Stimulated activated CD4-positive, alpha-beta T cell treated with anti-CD3 and anti-CD28 coated beads, Interleukin-4, amount 100 ng/mL, for 4 hours (primary cell): ENCODE measurements at regions not wholly inside any gene's neighbourhood (a gene's known extent, or its start where the extent isn't known, plus 50 kb on each side); places are given as distances from the start of the nearest gene placed in this dataset.
"Not testable (repeated sequence)": the region's sequence is repeated elsewhere in the genome, so short reads cannot be mapped to it uniquely, and the experiment has no call there.

ENCODE experiments used
- DNase-seq, 2 experiments: peaks; one replicate each; pipeline ENCODE4 v3.0.0-alpha.2; 2020

- DNase-seq = no peak
These were observed 361.8 kb downstream of the QKI start for GRCh38 chr6:163776196-163776905.

GRCh38 chr6:163775313-163775712 is 360.8 kb downstream of the QKI start:
- DNase-seq = no peak

- DNase-seq = no peak
These were observed 360.0 kb downstream of the QKI start for GRCh38 chr6:163774485-163774884.

- DNase-seq = no peak
These were observed 359.1 kb downstream of the QKI start for GRCh38 chr6:163773646-163774045.

GRCh38 chr6:163772701-163773100 is 358.2 kb downstream of the QKI start:
- no peak for DNase-seq

GRCh38 chr6:163771180-163771579 is 356.7 kb downstream of the QKI start:
- no peak for DNase-seq

- no peak for DNase-seq
These were observed 354.4 kb downstream of the QKI start for GRCh38 chr6:163768905-163769304.

GRCh38 chr6:163766936-163767335 is 352.4 kb downstream of the QKI start:
- no peak for DNase-seq

- DNase-seq = no peak
These were observed 350.8 kb downstream of the QKI start for GRCh38 chr6:163765335-163765734.

- DNase-seq = no peak
These were observed 350.0 kb downstream of the QKI start for GRCh38 chr6:163764565-163764964.

GRCh38 chr6:163761481-163761880 is 347.0 kb downstream of the QKI start:
- no peak for DNase-seq

- no peak for DNase-seq
These were observed 346.3 kb downstream of the QKI start for GRCh38 chr6:163760860-163761259.

- no peak for DNase-seq
These were observed 345.0 kb downstream of the QKI start for GRCh38 chr6:163759542-163759941.

GRCh38 chr6:163757520-163757919 is 343.0 kb downstream of the QKI start:
- no peak for DNase-seq

GRCh38 chr6:163756079-163756478 is 341.6 kb downstream of the QKI start:
- DNase-seq = no peak

GRCh38 chr6:163754866-163755265 is 340.3 kb downstream of the QKI start:
- no peak for DNase-seq

- no peak for DNase-seq
These were observed 338.9 kb downstream of the QKI start for GRCh38 chr6:163753430-163753829.

- DNase-seq = no peak
These were observed 337.9 kb downstream of the QKI start for GRCh38 chr6:163752446-163752845.

- peak in 1 of 2 experiments; percentile 18 for DNase-seq
These were observed 336.6 kb downstream of the QKI start for GRCh38 chr6:163751032-163751525.

GRCh38 chr6:163750431-163751031 is 336.0 kb downstream of the QKI start:
- no peak for DNase-seq

- no peak for DNase-seq
These were observed 334.4 kb downstream of the QKI start for GRCh38 chr6:163748886-163749285.

- DNase-seq = no peak
These were observed 333.5 kb downstream of the QKI start for GRCh38 chr6:163748036-163748435.

GRCh38 chr6:163747058-163747457 is 332.5 kb downstream of the QKI start:
- not testable (repeated sequence) for DNase-seq

GRCh38 chr6:163745536-163746400 is 331.2 kb downstream of the QKI start:
- DNase-seq = no peak
